ENCODE measurements at regions not wholly inside any gene's neighbourhood (a gene's known extent, or its start where the extent isn't known, plus 50 kb on each side); places are given as distances from the start of the nearest gene placed in this dataset.

DNA sequence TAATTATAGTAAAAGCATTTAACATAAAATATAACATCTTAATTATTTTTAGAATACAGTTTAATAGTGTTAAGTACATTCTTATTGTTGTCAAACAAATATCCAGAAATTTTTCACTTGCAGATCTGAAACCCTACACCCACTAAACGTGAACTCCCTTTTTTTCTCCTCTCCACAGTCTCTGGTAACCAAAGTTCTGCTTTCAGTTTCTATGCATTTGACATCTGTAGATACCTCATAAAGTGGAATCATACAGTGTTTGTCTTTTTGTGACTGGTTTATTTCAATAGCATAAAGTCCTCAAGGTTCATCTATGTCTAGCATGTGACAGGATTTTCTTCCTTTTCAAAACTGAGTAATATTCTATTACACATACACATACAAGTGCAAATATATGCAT lies 286.3 kb downstream of the BTBD3 start:
- intact Hi-C loops (cut with DNase I; ENCODE audit: low total_unique reads) = no loop called here
- WGBS, 2 donors = 76 to 88% methylated on average over 1 of the region's 1 CpG
- TF ChIP-seq, protein P1, sequence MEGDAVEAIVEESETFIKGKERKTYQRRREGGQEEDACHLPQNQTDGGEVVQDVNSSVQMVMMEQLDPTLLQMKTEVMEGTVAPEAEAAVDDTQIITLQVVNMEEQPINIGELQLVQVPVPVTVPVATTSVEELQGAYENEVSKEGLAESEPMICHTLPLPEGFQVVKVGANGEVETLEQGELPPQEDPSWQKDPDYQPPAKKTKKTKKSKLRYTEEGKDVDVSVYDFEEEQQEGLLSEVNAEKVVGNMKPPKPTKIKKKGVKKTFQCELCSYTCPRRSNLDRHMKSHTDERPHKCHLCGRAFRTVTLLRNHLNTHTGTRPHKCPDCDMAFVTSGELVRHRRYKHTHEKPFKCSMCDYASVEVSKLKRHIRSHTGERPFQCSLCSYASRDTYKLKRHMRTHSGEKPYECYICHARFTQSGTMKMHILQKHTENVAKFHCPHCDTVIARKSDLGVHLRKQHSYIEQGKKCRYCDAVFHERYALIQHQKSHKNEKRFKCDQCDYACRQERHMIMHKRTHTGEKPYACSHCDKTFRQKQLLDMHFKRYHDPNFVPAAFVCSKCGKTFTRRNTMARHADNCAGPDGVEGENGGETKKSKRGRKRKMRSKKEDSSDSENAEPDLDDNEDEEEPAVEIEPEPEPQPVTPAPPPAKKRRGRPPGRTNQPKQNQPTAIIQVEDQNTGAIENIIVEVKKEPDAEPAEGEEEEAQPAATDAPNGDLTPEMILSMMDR (IDR thresholded peaks at IDR 0.05) = no peak
- TF ChIP-seq POLR2A (IDR thresholded peaks at IDR 0.05) = no peak
- H3K4me3 ChIP-seq (ENCODE audit: low read depth, poor library complexity, severe bottlenecking) = no peak overlapping the region
- DNase-seq (ENCODE audit: low spot score in 2 of 2) = no peak

GRCh38 chr20:12207875-12208274 lies 290.2 kb downstream of the BTBD3 start:
- DNase-seq (ENCODE audit: low spot score in 2 of 2) = no peak
- H3K4me3 ChIP-seq (ENCODE audit: low read depth, poor library complexity, severe bottlenecking) = no peak overlapping the region
- 39 to 52% methylated on average over 1 of the region's 1 CpG for WGBS, 2 donors
- intact Hi-C loops (cut with DNase I; ENCODE audit: low total_unique reads) = no loop called here
- TF ChIP-seq POLR2A (IDR thresholded peaks at IDR 0.05) = no peak
- TF ChIP-seq, protein P1 (IDR thresholded peaks at IDR 0.05) = no peak

DNA sequence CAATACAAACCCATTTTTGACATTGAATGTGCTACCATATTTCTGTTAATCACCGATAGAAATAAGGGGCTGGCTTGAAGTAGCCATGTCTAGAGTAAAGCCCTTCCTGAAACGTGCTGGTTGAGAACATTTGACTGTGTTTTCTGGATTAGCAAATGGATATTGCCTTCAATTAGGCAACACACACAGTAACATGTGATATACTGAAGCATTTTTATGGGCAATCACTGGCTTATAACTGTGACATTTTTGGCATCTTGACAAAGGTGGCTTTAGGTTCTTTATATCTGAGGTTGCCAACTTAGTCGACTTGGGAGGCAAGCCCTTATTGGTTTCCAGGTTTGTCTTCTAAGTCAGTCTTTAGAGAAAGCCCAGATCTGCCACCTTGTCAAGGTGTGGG lies 292.9 kb downstream of the BTBD3 start:
- no peak for TF ChIP-seq POLR2A (IDR thresholded peaks at IDR 0.05)
- TF ChIP-seq, protein P1 (IDR thresholded peaks at IDR 0.05) = no peak
- no peak for DNase-seq (ENCODE audit: low spot score in 2 of 2)
- intact Hi-C loops (cut with DNase I; ENCODE audit: low total_unique reads) = no loop called here
- WGBS, 2 donors = 67 to 81% methylated on average over 3 of the region's 3 CpGs
- no peak overlapping the region for H3K4me3 ChIP-seq (ENCODE audit: low read depth, poor library complexity, severe bottlenecking)

GRCh38 chr20:12211361-12211760 lies 293.7 kb downstream of the BTBD3 start:
- no peak overlapping the region for H3K4me3 ChIP-seq (ENCODE audit: low read depth, poor library complexity, severe bottlenecking)
- TF ChIP-seq, protein P1 (IDR thresholded peaks at IDR 0.05) = no peak
- TF ChIP-seq POLR2A (IDR thresholded peaks at IDR 0.05) = no peak
- intact Hi-C loops (cut with DNase I; ENCODE audit: low total_unique reads) = no loop called here
- 75 to 85% methylated on average over 4 of the region's 4 CpGs for WGBS, 2 donors
- DNase-seq (ENCODE audit: low spot score in 2 of 2) = no peak

DNA sequence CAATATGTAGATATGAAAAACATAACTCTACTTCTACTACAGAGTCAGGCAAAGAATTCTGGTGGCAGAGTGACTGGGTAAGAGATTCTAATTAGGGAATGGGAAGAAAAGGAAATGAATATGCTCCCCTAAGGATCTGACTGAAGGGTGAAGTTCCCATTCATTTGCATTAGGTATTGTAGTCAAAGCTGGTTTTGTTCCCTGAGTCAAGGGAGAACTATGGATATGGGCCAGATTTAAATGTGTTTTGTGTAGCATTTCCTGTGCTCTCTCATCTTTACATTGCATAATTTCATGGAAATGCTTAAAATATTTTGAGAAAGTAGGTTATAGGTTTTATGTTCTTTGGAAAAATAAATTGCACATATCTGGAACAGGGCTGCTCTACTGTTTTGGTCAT lies 299.7 kb downstream of the BTBD3 start:
- no peak overlapping the region for H3K4me3 ChIP-seq (ENCODE audit: low read depth, poor library complexity, severe bottlenecking)
- TF ChIP-seq POLR2A (IDR thresholded peaks at IDR 0.05) = no peak
- TF ChIP-seq, protein P1 (IDR thresholded peaks at IDR 0.05) = no peak
- no peak for DNase-seq (ENCODE audit: low spot score in 2 of 2)
- intact Hi-C loops (cut with DNase I; ENCODE audit: low total_unique reads) = no loop called here

GRCh38 chr20:12219798-12220197 lies 302.1 kb downstream of the BTBD3 start:
- TF ChIP-seq, protein P1 (IDR thresholded peaks at IDR 0.05) = no peak
- no peak for TF ChIP-seq POLR2A (IDR thresholded peaks at IDR 0.05)
- H3K4me3 ChIP-seq (ENCODE audit: low read depth, poor library complexity, severe bottlenecking) = no peak overlapping the region
- no peak for DNase-seq (ENCODE audit: low spot score in 2 of 2)
- 71 to 75% methylated on average over 2 of the region's 2 CpGs for WGBS, 2 donors
- intact Hi-C loops (cut with DNase I; ENCODE audit: low total_unique reads) = no loop called here

Data from lower leg skin (tissue), 4 donors.